Endothelial cell of umbilical vein (primary cell): ENCODE measurements at regions not wholly inside any gene's neighbourhood (a gene's known extent, or its start where the extent isn't known, plus 50 kb on each side); places are given as distances from the start of the nearest gene placed in this dataset.

Experiments
- BruUV-seq: library from RNA; stranded (reverse); fragments of 400-500 nt; replicated peaks from 2 replicates; lab custom pipeline; 2021; lab: Mats Ljungman, UMichigan
- CTCF ChIA-PET: fragments of 300-600, 350-600 bp; sonication (Branson Sonifier 250); formaldehyde crosslinking; loops from one replicate; lab custom pipeline; 2021; ENCODE audit warnings: antibody characterized with exemption, inconsistent platforms; lab: Charles Lee
- POLR2A ChIA-PET: fragments of 300-600, 350-600 bp; sonication (Branson Sonifier 250); formaldehyde crosslinking; loops from one replicate; lab custom pipeline; 2021; ENCODE audit warnings: antibody characterized with exemption, inconsistent platforms; lab: Charles Lee
- DNase-seq: peaks from one replicate; pipeline ENCODE4 v3.0.0-alpha.2; 2011; ENCODE audit warnings: low read depth, low spot score
- FAIRE-seq: peaks from 2 replicates; lab custom pipeline; 2011; peaks lifted over from hg19 to GRCh38; lab: Jason Lieb, UNC
- H2AFZ ChIP-seq: 2 replicates; pipeline ENCODE4 v1.6.0; 2012; ENCODE audit warnings: low read depth, low read length, control low read depth, inconsistent platforms
- H3K27ac ChIP-seq: 2 replicates; pipeline ENCODE4 v1.5.1; 2011; ENCODE audit warnings: low read depth, mild to moderate bottlenecking, control low read depth, low read length, moderate library complexity; ENCODE audit not compliant: insufficient read depth
- H3K27me3 ChIP-seq, 2 experiments: 2 replicates each; pipeline versions ENCODE4 v1.6.0 to v1.6.1; 2011; ENCODE audit warnings: low read length in 2 of 2, mixed read lengths in 1 of 2; ENCODE audit not compliant: control insufficient read depth in 2 of 2, insufficient read depth in 2 of 2
- H3K36me3 ChIP-seq, 2 experiments: 2 replicates in 1 of 2; 3 replicates in 1 of 2; pipeline ENCODE4 v1.5.1; 2011; ENCODE audit warnings: low read length in 2 of 2, mild to moderate bottlenecking in 1 of 2, moderate library complexity in 1 of 2; ENCODE audit not compliant: control insufficient read depth in 2 of 2, insufficient read depth in 2 of 2; ENCODE audit errors: extremely low read depth in 1 of 2
- H3K4me1 ChIP-seq: 3 replicates; pipeline ENCODE4 v1.5.1; 2011; ENCODE audit warnings: mild to moderate bottlenecking, low read length; ENCODE audit not compliant: control insufficient read depth, insufficient read depth; ENCODE audit errors: extremely low read depth
- H3K4me2 ChIP-seq: 2 replicates; pipeline ENCODE4 v1.6.1; 2011; ENCODE audit warnings: low read length, control low read depth, mixed read lengths; ENCODE audit not compliant: insufficient read depth
- H3K4me3 ChIP-seq, 3 experiments: fragments of 200-600 bp in 1 of 3; sonication (generic), shearing (Covaris generic) in 1 of 3; replicated peaks in 1 of 3; 2 replicates each; pipeline ENCODE4 v1.5.1; 2011 to 2016; ENCODE audit warnings: control low read depth in 3 of 3, low read length in 3 of 3, mild to moderate bottlenecking in 2 of 3, inconsistent platforms in 1 of 3, low read depth in 1 of 3, moderate library complexity in 1 of 3; ENCODE audit not compliant: insufficient read depth in 1 of 3
- H3K79me2 ChIP-seq: 2 replicates; pipeline ENCODE4 v1.6.0; 2012; ENCODE audit warnings: low read length, inconsistent platforms; ENCODE audit not compliant: control insufficient read depth, insufficient read depth
- H3K9ac ChIP-seq: replicated peaks from 2 replicates; pipeline ENCODE3; 2011; ENCODE audit warnings: low read length, control low read depth; ENCODE audit not compliant: insufficient read depth; ENCODE audit errors: extremely low read depth
- H3K9me1 ChIP-seq: replicated peaks from 3 replicates; pipeline ENCODE4 v1.6.0; 2011; ENCODE audit warnings: mild to moderate bottlenecking, low read length; ENCODE audit not compliant: control insufficient read depth, insufficient read depth; ENCODE audit errors: extremely low read depth
- H3K9me3 ChIP-seq: replicated peaks from 2 replicates; pipeline ENCODE4 v1.5.1; 2012; ENCODE audit warnings: low read length, inconsistent platforms; ENCODE audit not compliant: control insufficient read depth, insufficient read depth
- H4K20me1 ChIP-seq: replicated peaks from 2 replicates; pipeline ENCODE3; 2011; ENCODE audit warnings: mild to moderate bottlenecking, low read length; ENCODE audit not compliant: control insufficient read depth, insufficient read depth; ENCODE audit errors: extremely low read depth
- CTCF ChIP-seq, 2 donors: IDR thresholded peaks; 1 replicate in 1 of 2; 2 replicates in 1 of 2; pipeline ENCODE4 v1.5.1; 2011; ENCODE audit warnings: low read length in 2 of 2, mild to moderate bottlenecking in 2 of 2, moderate library complexity in 2 of 2, control low read depth in 1 of 2, inconsistent platforms in 1 of 2, low read depth in 1 of 2; ENCODE audit not compliant: insufficient read depth in 1 of 2; ENCODE audit errors: extremely low read depth in 1 of 2
- EZH2 ChIP-seq: IDR thresholded peaks from 2 replicates; pipeline ENCODE4 v1.6.1; 2012; ENCODE audit warnings: borderline replicate concordance, low read depth, mild to moderate bottlenecking, moderate library complexity, low read length, inconsistent platforms; ENCODE audit not compliant: severe bottlenecking
- FOS ChIP-seq: IDR thresholded peaks from 2 replicates; pipeline ENCODE4 v1.6.1; 2011; ENCODE audit warnings: mild to moderate bottlenecking, low read length, moderate library complexity, borderline replicate concordance; ENCODE audit not compliant: insufficient read depth
- GATA2 ChIP-seq: IDR thresholded peaks from 2 replicates; pipeline ENCODE4 v1.7.0; 2011; ENCODE audit warnings: low read depth, mild to moderate bottlenecking, moderate library complexity, mixed read lengths, low read length; ENCODE audit not compliant: insufficient read length, insufficient read depth
- JUN ChIP-seq: IDR thresholded peaks from 2 replicates; pipeline ENCODE4 v1.6.1; 2011; ENCODE audit warnings: borderline replicate concordance, low read depth; ENCODE audit not compliant: insufficient read length, insufficient read depth
- MAX ChIP-seq: IDR thresholded peaks from 2 replicates; pipeline ENCODE4 v1.6.1; 2011; ENCODE audit not compliant: insufficient read depth, insufficient read length
- MYC ChIP-seq: IDR thresholded peaks from one replicate; pipeline ENCODE4 v1.6.1; 2011; ENCODE audit warnings: mild to moderate bottlenecking, low read depth, low read length
- POLR2A ChIP-seq: IDR thresholded peaks from 2 replicates; pipeline ENCODE4 v1.6.1; 2012; ENCODE audit warnings: low read depth, mild to moderate bottlenecking, control low read depth, low read length
- POLR2AphosphoS5 ChIP-seq: IDR thresholded peaks from 2 replicates; pipeline ENCODE4 v1.6.1; 2012; ENCODE audit warnings: low read depth, mild to moderate bottlenecking, control low read depth, low read length, moderate library complexity; ENCODE audit not compliant: insufficient read depth
- dilution Hi-C: fragments of 300-500 bp; cut with MboI; formaldehyde crosslinking; loops from one replicate; pipeline ENCODE4 v1.15.0; 2019; ENCODE audit warnings: low sequenced_read_pairs; ENCODE audit not compliant: extremely low pct_ligation_motif_present
- intact Hi-C: fragments of 100-400 bp; cut with micrococcal nuclease; formaldehyde crosslinking; loops from one replicate; pipeline ENCODE4 v1.10.0; 2022

- Histone ChIP-seq H3K27ac (no peak overlapping the region), H3K9me3 (no peaks in the 10 kb centered on the region), H3K4me3 (no peak overlapping the region), H3K4me1 (no peaks in the 10 kb centered on the region), H3K27me3 (no peaks in the 10 kb centered on the region), H2AFZ (no peak overlapping the region), H4K20me1 (no peaks in the 10 kb centered on the region), H3K36me3 (no peaks in the 10 kb centered on the region), H3K4me2 (no peak overlapping the region), H3K9ac (no peak overlapping the region), H3K9me1 (no peaks in the 10 kb centered on the region), H3K79me2 (no peaks in the 10 kb centered on the region)
- dilution Hi-C loops (no loop called here), intact Hi-C loops (no loop called here)
- DNase-seq: no peak
- BruUV-seq: no TSS peak
- no peak for FAIRE-seq
- ChIA-PET CTCF (no interaction called here), POLR2A (no interaction called here)
- TF ChIP-seq JUN (no peak), EZH2 (no peak), GATA2 (no peak), FOS (no peak), MYC (no peak)
These were observed 245.2 kb downstream of the CYRIA start for GRCh38 chr2:16420421-16420820.

GRCh38 chr2:16417726-16418125, 247.9 kb downstream of the CYRIA start:
- dilution Hi-C loops (no loop called here), intact Hi-C loops (no loop called here)
- no peak overlapping the region for H3K4me2 ChIP-seq
- TF ChIP-seq EZH2: no peak
- no peak for TF ChIP-seq POLR2A
- no peak for TF ChIP-seq FOS
- TF ChIP-seq JUN: no peak
- TF ChIP-seq MYC: no peak
- TF ChIP-seq POLR2AphosphoS5: no peak
- no peak for TF ChIP-seq CTCF (IDR thresholded peaks at IDR 0.05; ENCODE audit: extremely low read depth in 1 of 2, insufficient read depth in 1 of 2, low read depth in 1 of 2, low read length in 2 of 2)
- TF ChIP-seq MAX: no peak
- TF ChIP-seq GATA2: no peak
- no peak overlapping the region for H3K27ac ChIP-seq
- H3K4me1 ChIP-seq: no peaks in the 10 kb centered on the region
- BruUV-seq: no TSS peak
- FAIRE-seq: no peak
- no peaks in the 10 kb centered on the region for H3K36me3 ChIP-seq
- no peaks in the 10 kb centered on the region for H3K79me2 ChIP-seq
- CTCF ChIA-PET: no interaction called here
- H2AFZ ChIP-seq: no peak overlapping the region
- POLR2A ChIA-PET: no interaction called here
- H4K20me1 ChIP-seq: no peaks in the 10 kb centered on the region
- no peaks in the 10 kb centered on the region for H3K9me1 ChIP-seq
- H3K27me3 ChIP-seq: no peaks in the 10 kb centered on the region
- no peak overlapping the region for H3K4me3 ChIP-seq
- no peaks in the 10 kb centered on the region for H3K9me3 ChIP-seq
- no peak overlapping the region for H3K9ac ChIP-seq
- DNase-seq: no peak
